ENCODE measurements at regions not wholly inside any gene's neighbourhood (a gene's known extent, or its start where the extent isn't known, plus 50 kb on each side); places are given as distances from the start of the nearest gene placed in this dataset.

DNA sequence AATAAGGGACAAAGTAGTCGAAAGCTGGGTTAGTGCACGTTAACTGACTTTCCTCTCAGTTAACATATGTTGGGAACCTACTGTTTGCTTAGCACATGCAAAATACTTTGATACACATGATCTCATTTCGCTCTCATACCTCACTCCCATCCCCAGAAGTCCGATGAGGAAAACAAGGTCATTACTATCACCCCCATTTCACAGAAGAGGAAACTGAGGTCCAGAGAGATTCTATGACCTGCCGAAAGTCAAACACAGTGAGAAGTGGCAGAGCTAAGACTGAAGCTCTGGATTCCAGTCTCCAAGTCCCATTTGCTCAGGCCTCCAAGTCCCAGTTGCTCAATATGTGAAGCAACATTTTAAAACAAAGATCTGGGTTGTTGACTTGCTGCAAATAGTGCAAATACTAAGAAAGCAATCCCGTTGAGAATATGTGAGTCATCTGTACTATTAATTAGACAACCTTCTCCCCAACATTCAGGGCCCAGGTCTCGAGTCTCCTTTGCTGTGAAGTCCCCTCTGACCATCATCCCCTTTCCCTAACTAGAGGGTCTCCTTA lies 170.6 kb upstream of the PWP1 start (continued):
- TF ChIP-seq, protein P1, sequence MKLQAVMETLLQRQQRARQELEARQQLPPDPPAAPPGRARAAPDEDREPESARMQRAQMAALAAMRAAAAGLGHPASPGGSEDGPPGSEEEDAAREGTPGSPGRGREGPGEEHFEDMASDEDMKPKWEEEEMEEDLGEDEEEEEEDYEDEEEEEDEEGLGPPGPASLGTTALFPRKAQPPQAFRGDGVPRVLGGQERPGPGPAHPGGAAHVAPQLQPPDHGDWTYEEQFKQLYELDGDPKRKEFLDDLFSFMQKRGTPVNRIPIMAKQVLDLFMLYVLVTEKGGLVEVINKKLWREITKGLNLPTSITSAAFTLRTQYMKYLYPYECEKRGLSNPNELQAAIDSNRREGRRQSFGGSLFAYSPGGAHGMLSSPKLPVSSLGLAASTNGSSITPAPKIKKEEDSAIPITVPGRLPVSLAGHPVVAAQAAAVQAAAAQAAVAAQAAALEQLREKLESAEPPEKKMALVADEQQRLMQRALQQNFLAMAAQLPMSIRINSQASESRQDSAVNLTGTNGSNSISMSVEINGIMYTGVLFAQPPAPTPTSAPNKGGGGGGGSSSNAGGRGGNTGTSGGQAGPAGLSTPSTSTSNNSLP (IDR thresholded peaks at IDR 0.05; ENCODE audit: low read depth, low read length), result 0 out of 2 replicates have a peak, but pooled peaks have one; percentile 46
- TF ChIP-seq, protein P2, sequence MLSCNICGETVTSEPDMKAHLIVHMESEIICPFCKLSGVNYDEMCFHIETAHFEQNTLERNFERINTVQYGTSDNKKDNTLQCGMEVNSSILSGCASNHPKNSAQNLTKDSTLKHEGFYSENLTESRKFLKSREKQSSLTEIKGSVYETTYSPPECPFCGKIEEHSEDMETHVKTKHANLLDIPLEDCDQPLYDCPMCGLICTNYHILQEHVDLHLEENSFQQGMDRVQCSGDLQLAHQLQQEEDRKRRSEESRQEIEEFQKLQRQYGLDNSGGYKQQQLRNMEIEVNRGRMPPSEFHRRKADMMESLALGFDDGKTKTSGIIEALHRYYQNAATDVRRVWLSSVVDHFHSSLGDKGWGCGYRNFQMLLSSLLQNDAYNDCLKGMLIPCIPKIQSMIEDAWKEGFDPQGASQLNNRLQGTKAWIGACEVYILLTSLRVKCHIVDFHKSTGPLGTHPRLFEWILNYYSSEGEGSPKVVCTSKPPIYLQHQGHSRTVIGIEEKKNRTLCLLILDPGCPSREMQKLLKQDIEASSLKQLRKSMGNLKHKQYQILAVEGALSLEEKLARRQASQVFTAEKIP (CRISPR knock-in tag; IDR thresholded peaks at IDR 0.05; ENCODE audit: borderline replicate concordance), result no peak
- TF ChIP-seq, protein P3, sequence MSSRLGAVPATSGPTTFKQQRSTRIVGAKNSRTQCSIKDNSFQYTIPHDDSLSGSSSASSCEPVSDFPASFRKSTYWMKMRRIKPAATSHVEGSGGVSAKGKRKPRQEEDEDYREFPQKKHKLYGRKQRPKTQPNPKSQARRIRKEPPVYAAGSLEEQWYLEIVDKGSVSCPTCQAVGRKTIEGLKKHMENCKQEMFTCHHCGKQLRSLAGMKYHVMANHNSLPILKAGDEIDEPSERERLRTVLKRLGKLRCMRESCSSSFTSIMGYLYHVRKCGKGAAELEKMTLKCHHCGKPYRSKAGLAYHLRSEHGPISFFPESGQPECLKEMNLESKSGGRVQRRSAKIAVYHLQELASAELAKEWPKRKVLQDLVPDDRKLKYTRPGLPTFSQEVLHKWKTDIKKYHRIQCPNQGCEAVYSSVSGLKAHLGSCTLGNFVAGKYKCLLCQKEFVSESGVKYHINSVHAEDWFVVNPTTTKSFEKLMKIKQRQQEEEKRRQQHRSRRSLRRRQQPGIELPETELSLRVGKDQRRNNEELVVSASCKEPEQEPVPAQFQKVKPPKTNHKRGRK (CRISPR knock-in tag; IDR thresholded peaks at IDR 0.05), result no peak
- TF ChIP-seq ZMYM4 (CRISPR knock-in tag; IDR thresholded peaks at IDR 0.05) (no peak), SOX5 (CRISPR knock-in tag; IDR thresholded peaks at IDR 0.05; ENCODE audit: borderline replicate concordance) (peak; percentile 15; the same call in 1 of the 2 replicates), BCL6 (CRISPR knock-in tag; IDR thresholded peaks at IDR 0.05) (peak; percentile 32; the same call in 1 of the 2 replicates), CEBPG (CRISPR knock-in tag; IDR thresholded peaks at IDR 0.05) (peak; percentile 80), NR2F2 (IDR thresholded peaks at IDR 0.05; ENCODE audit: borderline replicate concordance, low read depth) (no peak), MEIS1 (CRISPR knock-in tag; IDR thresholded peaks at IDR 0.05; ENCODE audit: borderline replicate concordance) (no peak), ZBTB20 (CRISPR knock-in tag; IDR thresholded peaks at IDR 0.05; ENCODE audit: borderline replicate concordance, low read depth) (no peak), SKI (IDR thresholded peaks at IDR 0.05; ENCODE audit: partially characterized antibody) (no peak), ZNF567 (CRISPR knock-in tag; IDR thresholded peaks at IDR 0.05; ENCODE audit: borderline replicate concordance) (no peak), JUND (CRISPR knock-in tag; IDR thresholded peaks at IDR 0.05) (peak; percentile 20; the same call in 1 of the 2 replicates), KLF12 (CRISPR knock-in tag; IDR thresholded peaks at IDR 0.05; ENCODE audit: borderline replicate concordance) (no peak), GATAD2A (CRISPR knock-in tag; IDR thresholded peaks at IDR 0.05) (peak; percentile 62; the same call in 1 of the 2 replicates), SSRP1 (CRISPR knock-in tag; IDR thresholded peaks at IDR 0.05) (no peak), SOX13 (IDR thresholded peaks at IDR 0.05) (no peak), SOX13 (CRISPR knock-in tag; conservative IDR thresholded peaks at IDR 0.05 in 1 of 2, IDR thresholded peaks at IDR 0.05 in 1 of 2) (peak in 1 of 2 experiments; percentile 40; a peak in 1 of 4 replicates), ZBTB42 (CRISPR knock-in tag; IDR thresholded peaks at IDR 0.05) (no peak), RFX5 (IDR thresholded peaks at IDR 0.05; ENCODE audit: low read depth, low read length) (no peak)
- TF ChIP-seq, protein P4, sequence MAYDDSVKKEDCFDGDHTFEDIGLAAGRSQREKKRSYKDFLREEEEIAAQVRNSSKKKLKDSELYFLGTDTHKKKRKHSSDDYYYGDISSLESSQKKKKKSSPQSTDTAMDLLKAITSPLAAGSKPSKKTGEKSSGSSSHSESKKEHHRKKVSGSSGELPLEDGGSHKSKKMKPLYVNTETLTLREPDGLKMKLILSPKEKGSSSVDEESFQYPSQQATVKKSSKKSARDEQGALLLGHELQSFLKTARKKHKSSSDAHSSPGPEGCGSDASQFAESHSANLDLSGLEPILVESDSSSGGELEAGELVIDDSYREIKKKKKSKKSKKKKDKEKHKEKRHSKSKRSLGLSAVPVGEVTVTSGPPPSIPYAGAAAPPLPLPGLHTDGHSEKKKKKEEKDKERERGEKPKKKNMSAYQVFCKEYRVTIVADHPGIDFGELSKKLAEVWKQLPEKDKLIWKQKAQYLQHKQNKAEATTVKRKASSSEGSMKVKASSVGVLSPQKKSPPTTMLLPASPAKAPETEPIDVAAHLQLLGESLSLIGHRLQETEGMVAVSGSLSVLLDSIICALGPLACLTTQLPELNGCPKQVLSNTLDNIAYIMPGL (CRISPR knock-in tag; IDR thresholded peaks at IDR 0.05; ENCODE audit: borderline replicate concordance in 1 of 2, low read depth in 1 of 2), result no peak
